H1 (cell line): ENCODE measurements at regions not wholly inside any gene's neighbourhood (a gene's known extent, or its start where the extent isn't known, plus 50 kb on each side); places are given as distances from the start of the nearest gene placed in this dataset.

Experiments used
- CTCF ChIA-PET: fragments of 300-600 bp; sonication (Branson Sonifier 250); formaldehyde crosslinking; loops from one replicate; lab custom pipeline; 2021; ENCODE audit not compliant: partially characterized antibody; lab: Charles Lee
- POLR2A ChIA-PET: fragments of 300-600 bp; sonication (Branson Sonifier 250); formaldehyde crosslinking; loops from one replicate; lab custom pipeline; 2021; ENCODE audit warnings: inconsistent platforms; ENCODE audit not compliant: partially characterized antibody; lab: Charles Lee
- DNase-seq, 2 experiments: peaks; one replicate each; pipeline versions ENCODE4 v3.0.0 to v3.0.0-alpha.2; 2010 to 2022; ENCODE audit warnings: low spot score in 2 of 2, low read depth in 1 of 2, mixed read lengths in 1 of 2
- FAIRE-seq: peaks from 2 replicates; lab custom pipeline; 2011; peaks lifted over from hg19 to GRCh38; lab: Jason Lieb, UNC
- H2AFZ ChIP-seq: 2 replicates; pipeline ENCODE4 v1.8.1; 2012; ENCODE audit warnings: low read length, inconsistent platforms
- H2AK5ac ChIP-seq: 2 replicates; pipeline ENCODE4 v1.6.1; 2013; ENCODE audit warnings: low read depth, low read length
- H2BK120ac ChIP-seq: replicated peaks from 2 replicates; pipeline ENCODE3; 2013; ENCODE audit warnings: low read depth, low read length, inconsistent platforms
- H2BK12ac ChIP-seq: 2 replicates; pipeline ENCODE4 v1.6.1; 2013; ENCODE audit warnings: low read depth, low read length
- H2BK15ac ChIP-seq: 2 replicates; pipeline ENCODE4 v1.6.1; 2013; ENCODE audit warnings: low read length
- H2BK20ac ChIP-seq: 2 replicates; pipeline ENCODE4 v1.6.1; 2013; ENCODE audit warnings: low read length
- H2BK5ac ChIP-seq: 2 replicates; pipeline ENCODE4 v1.6.1; 2013; ENCODE audit warnings: low read depth, low read length
- H3K14ac ChIP-seq: 2 replicates; pipeline ENCODE4 v1.6.1; 2013; ENCODE audit warnings: inconsistent platforms; ENCODE audit not compliant: insufficient read length
- H3K18ac ChIP-seq: 2 replicates; pipeline ENCODE4 v1.6.1; 2013; ENCODE audit warnings: low read length; ENCODE audit errors: extremely low read depth
- H3K23ac ChIP-seq: 2 replicates; pipeline ENCODE4 v1.6.1; 2013; ENCODE audit warnings: inconsistent platforms; ENCODE audit not compliant: insufficient read length
- H3K23me2 ChIP-seq: 2 replicates; pipeline ENCODE4 v1.6.1; 2013; ENCODE audit warnings: low read depth, low read length
- H3K27ac ChIP-seq: 2 replicates; pipeline ENCODE4 v1.6.1; 2011; ENCODE audit warnings: low read depth, low read length, inconsistent platforms
- H3K27me3 ChIP-seq, 4 experiments: replicated peaks in 1 of 4; 1 replicate in 1 of 4; 2 replicates in 3 of 4; pipeline versions ENCODE4 v1.6.1 to v1.8.1; 2011 to 2013; ENCODE audit warnings: low read length in 3 of 4, mild to moderate bottlenecking in 3 of 4, inconsistent platforms in 2 of 4, mixed read lengths in 2 of 4, moderate library complexity in 1 of 4; ENCODE audit not compliant: control insufficient read depth in 3 of 4, insufficient read depth in 3 of 4; ENCODE audit errors: extremely low read depth in 1 of 4
- H3K36me3 ChIP-seq, 4 experiments: 2 replicates each; pipeline versions ENCODE4 v1.6.1 to v1.8.1; 2011 to 2013; ENCODE audit warnings: mild to moderate bottlenecking in 4 of 4, low read length in 3 of 4, moderate library complexity in 2 of 4, control low read depth in 1 of 4, inconsistent platforms in 1 of 4; ENCODE audit not compliant: insufficient read depth in 4 of 4, control insufficient read depth in 2 of 4
- H3K4ac ChIP-seq: replicated peaks from 2 replicates; pipeline ENCODE3; 2013; ENCODE audit warnings: low read length, low read depth, mixed read lengths, inconsistent platforms; ENCODE audit not compliant: insufficient read length
- H3K4me1 ChIP-seq, 4 experiments: replicated peaks in 1 of 4; 1 replicate in 1 of 4; 2 replicates in 3 of 4; pipeline versions ENCODE4 v1.6.1 to v1.8.1; 2011 to 2013; ENCODE audit warnings: low read length in 3 of 4, inconsistent platforms in 2 of 4, mixed read lengths in 1 of 4; ENCODE audit not compliant: insufficient read depth in 4 of 4, control insufficient read depth in 3 of 4
- H3K4me2 ChIP-seq, 2 experiments: 2 replicates each; pipeline versions ENCODE4 v1.6.1 to v1.8.1; 2011 to 2013; ENCODE audit warnings: low read depth in 2 of 2, low read length in 2 of 2, control low read depth in 1 of 2, inconsistent platforms in 1 of 2, mild to moderate bottlenecking in 1 of 2; ENCODE audit not compliant: insufficient read depth in 1 of 2
- H3K4me3 ChIP-seq, 4 experiments: fragments of 200-600, 300-600 bp in 1 of 4; sonication (generic), shearing (Covaris generic), sonication (Bioruptor Twin) in 1 of 4; 2 replicates each; pipeline versions ENCODE4 v1.5.1 to v1.8.1; 2011 to 2016; ENCODE audit warnings: low read length in 4 of 4, low read depth in 3 of 4, control low read depth in 2 of 4, inconsistent platforms in 2 of 4, mild to moderate bottlenecking in 2 of 4, mixed read lengths in 1 of 4, moderate library complexity in 1 of 4; ENCODE audit not compliant: insufficient read depth in 2 of 4; ENCODE audit errors: extremely low read depth in 1 of 4
- H3K56ac ChIP-seq: replicated peaks from 2 replicates; pipeline ENCODE3; 2013; ENCODE audit warnings: low read depth, mild to moderate bottlenecking, mixed read lengths, low read length, inconsistent platforms; ENCODE audit not compliant: insufficient read length
- H3K79me1 ChIP-seq: 2 replicates; pipeline ENCODE4 v1.6.1; 2013; ENCODE audit warnings: low read depth, low read length, control low read depth
- H3K79me2 ChIP-seq, 2 experiments: 2 replicates each; pipeline versions ENCODE4 v1.6.1 to v1.8.1; 2012 to 2013; ENCODE audit warnings: low read length in 2 of 2, mild to moderate bottlenecking in 2 of 2, inconsistent platforms in 1 of 2; ENCODE audit not compliant: insufficient read depth in 2 of 2, control insufficient read depth in 1 of 2
- H3K9ac ChIP-seq, 4 experiments: replicated peaks in 1 of 4; 1 replicate in 1 of 4; 2 replicates in 3 of 4; pipeline versions ENCODE4 v1.6.1 to v1.8.1; 2011 to 2013; ENCODE audit warnings: low read depth in 3 of 4, low read length in 3 of 4, control low read depth in 2 of 4, mild to moderate bottlenecking in 2 of 4, moderate library complexity in 2 of 4, inconsistent platforms in 1 of 4; ENCODE audit errors: extremely low read depth in 1 of 4
- H3K9me3 ChIP-seq, 2 experiments: 2 replicates each; pipeline versions ENCODE4 v1.6.1 to v1.8.1; 2012 to 2013; ENCODE audit warnings: mild to moderate bottlenecking in 2 of 2, moderate library complexity in 2 of 2, control low read depth in 1 of 2, inconsistent platforms in 1 of 2, low read depth in 1 of 2, low read length in 1 of 2, mixed read lengths in 1 of 2; ENCODE audit not compliant: insufficient read depth in 2 of 2
- H4K20me1 ChIP-seq, 2 experiments: replicated peaks in 1 of 2; 2 replicates each; pipeline versions ENCODE3 to v1.8.1; 2011 to 2013; ENCODE audit warnings: inconsistent platforms in 2 of 2, low read length in 2 of 2, mild to moderate bottlenecking in 1 of 2; ENCODE audit not compliant: insufficient read depth in 2 of 2, control insufficient read depth in 1 of 2
- H4K5ac ChIP-seq: 2 replicates; pipeline ENCODE4 v1.6.1; 2013; ENCODE audit warnings: low read length, low read depth, mixed read lengths, inconsistent platforms; ENCODE audit not compliant: insufficient read length
- H4K8ac ChIP-seq: 2 replicates; pipeline ENCODE4 v1.8.0; 2013; ENCODE audit warnings: mild to moderate bottlenecking, moderate library complexity, low read length, inconsistent platforms; ENCODE audit not compliant: insufficient read depth; ENCODE audit errors: extremely low read depth
- H4K91ac ChIP-seq: replicated peaks from 2 replicates; pipeline ENCODE3; 2013; ENCODE audit warnings: low read length, mixed read lengths, inconsistent platforms; ENCODE audit not compliant: insufficient read length
- CEBPB ChIP-seq: IDR thresholded peaks from 2 replicates; pipeline ENCODE4 v1.6.1; 2012; ENCODE audit warnings: low read depth, low read length
- CHD2 ChIP-seq: IDR thresholded peaks from 2 replicates; pipeline ENCODE4 v1.6.1; 2012; ENCODE audit warnings: low read length, improper control_type of control experiment
- POLR2AphosphoS5 ChIP-seq: IDR thresholded peaks from 2 replicates; pipeline ENCODE4 v1.6.1; 2011; ENCODE audit warnings: low read depth, low read length
- SP2 ChIP-seq: IDR thresholded peaks from 2 replicates; pipeline ENCODE4 v1.6.1; 2012; ENCODE audit warnings: mild to moderate bottlenecking, low read length, inconsistent platforms
- WGBS, 2 experiments: shearing (Covaris generic) in 1 of 2; methylation state at CpG; one replicate each; pipeline versions ENCODE4 v1.1.6 to v1.1.7; 2013 to 2015; ENCODE audit warnings: low lambda C conversion rate in 2 of 2, mixed read lengths in 2 of 2, inconsistent platforms in 1 of 2, low coverage in 1 of 2, missing lambda C conversion rate in 1 of 2; ENCODE audit not compliant: insufficient replicate concordance in 2 of 2, insufficient coverage in 1 of 2, insufficient read length in 1 of 2; ENCODE audit errors: extremely low coverage in 1 of 2, missing lambda C conversion rate in 1 of 2; 5-methylcytosine and 5-hydroxymethylcytosine counted together

GRCh38 chr2:41572154-41572553 lies 475.7 kb upstream of the PKDCC start:
- WGBS, 2 experiments = 91% methylated on average over 3 of the region's 3 CpGs; no CpG with 5 or more reads in 1 of the 2 experiments

More at GRCh38 chr2:41572154-41572553, 475.7 kb upstream of the PKDCC start:
- Histone ChIP-seq H3K23ac (no peak overlapping the region), H2BK120ac (no peak overlapping the region), H3K79me2 (no peaks in the 10 kb centered on the region), H2BK12ac (no peak overlapping the region), H2AFZ (no peak overlapping the region), H3K14ac (no peak overlapping the region), H4K8ac (no peak overlapping the region), H3K79me1 (no peaks in the 10 kb centered on the region), H3K27ac (no peak overlapping the region), H3K27me3 (peaks cover 0 to 1% (median 0%) of the 10 kb centered on the region in 4 experiments; a peak in 1 of 7 replicates), H3K9me3 (no peaks in the 10 kb centered on the region), H3K4me3 (no peak overlapping the region), H4K5ac (no peak overlapping the region), H3K23me2 (no peaks in the 10 kb centered on the region), H3K4me2 (no peak overlapping the region), H2AK5ac (no peak overlapping the region), H3K4me1 (no peaks in the 10 kb centered on the region), H3K4ac (no peak overlapping the region), H3K36me3 (no peaks in the 10 kb centered on the region), H2BK15ac (no peak overlapping the region), H3K9ac (no peak overlapping the region), H3K56ac (no peak overlapping the region), H2BK5ac (no peak overlapping the region), H3K18ac (no peak overlapping the region), H4K91ac (no peak overlapping the region)
- ChIA-PET CTCF (interaction anchor here (1.1 kb wide), 1 partner anchor 48 kb away, joined by 3 read pairs; no protein-coding TSS in a partner anchor), POLR2A (no interaction called here)
- FAIRE-seq (no peak), DNase-seq (no peak)
- no peak for TF ChIP-seq SP2
- TF ChIP-seq POLR2AphosphoS5 = no peak
- no peak for TF ChIP-seq CHD2
- TF ChIP-seq CEBPB = no peak
- TF ChIP-seq, all 59 proteins: peak for 0
- no peak overlapping the region for H2BK20ac ChIP-seq
- H4K20me1 ChIP-seq = no peaks in the 10 kb centered on the region
